ENCODE measurements at regions not wholly inside any gene's neighbourhood (a gene's known extent, or its start where the extent isn't known, plus 50 kb on each side); places are given as distances from the start of the nearest gene placed in this dataset.

DNA sequence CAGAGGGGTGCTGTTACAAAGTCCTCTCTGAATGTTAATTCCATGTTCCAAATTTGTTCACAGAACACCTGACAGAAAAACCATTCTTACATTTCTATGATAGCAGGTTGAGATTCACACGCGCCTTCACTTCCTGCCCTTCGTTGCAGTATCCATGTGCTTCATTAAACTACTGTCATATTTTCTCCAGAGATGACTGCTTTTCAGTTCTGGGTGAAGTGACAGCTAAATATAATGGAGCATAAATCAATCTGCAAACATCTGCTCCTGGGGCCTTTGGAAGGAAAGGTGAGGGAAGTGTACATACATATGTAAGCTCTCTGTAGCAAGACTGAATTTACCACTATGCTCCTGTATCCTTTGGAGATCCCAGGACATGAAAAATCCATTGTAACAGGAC lies 750.2 kb downstream of the HDGFL1 start:
- Histone ChIP-seq H3K36me3 (ENCODE audit: control insufficient read depth in 2 of 3, insufficient read depth in 3 of 3, low read length in 3 of 3) (no peaks in the 10 kb centered on the region), H3K4me1 (ENCODE audit: control insufficient read depth in 2 of 3, insufficient read depth in 2 of 3, low read depth in 1 of 3, low read length in 3 of 3) (no peaks in the 10 kb centered on the region), H3K27me3 (ENCODE audit: control insufficient read depth, insufficient read depth, low read length) (no peaks in the 10 kb centered on the region), H3K9me3 (ENCODE audit: control insufficient read depth in 2 of 3, insufficient read depth in 1 of 3, low read length in 3 of 3) (no peaks in the 10 kb centered on the region), H3K27ac (ENCODE audit: low read depth in 2 of 2, low read length in 2 of 2) (no peak overlapping the region), H3K4me3 (ENCODE audit: low read length in 3 of 3) (no peak overlapping the region), H3K9ac (ENCODE audit: low read length in 3 of 3) (no peak overlapping the region)
- TF ChIP-seq, protein P1, sequence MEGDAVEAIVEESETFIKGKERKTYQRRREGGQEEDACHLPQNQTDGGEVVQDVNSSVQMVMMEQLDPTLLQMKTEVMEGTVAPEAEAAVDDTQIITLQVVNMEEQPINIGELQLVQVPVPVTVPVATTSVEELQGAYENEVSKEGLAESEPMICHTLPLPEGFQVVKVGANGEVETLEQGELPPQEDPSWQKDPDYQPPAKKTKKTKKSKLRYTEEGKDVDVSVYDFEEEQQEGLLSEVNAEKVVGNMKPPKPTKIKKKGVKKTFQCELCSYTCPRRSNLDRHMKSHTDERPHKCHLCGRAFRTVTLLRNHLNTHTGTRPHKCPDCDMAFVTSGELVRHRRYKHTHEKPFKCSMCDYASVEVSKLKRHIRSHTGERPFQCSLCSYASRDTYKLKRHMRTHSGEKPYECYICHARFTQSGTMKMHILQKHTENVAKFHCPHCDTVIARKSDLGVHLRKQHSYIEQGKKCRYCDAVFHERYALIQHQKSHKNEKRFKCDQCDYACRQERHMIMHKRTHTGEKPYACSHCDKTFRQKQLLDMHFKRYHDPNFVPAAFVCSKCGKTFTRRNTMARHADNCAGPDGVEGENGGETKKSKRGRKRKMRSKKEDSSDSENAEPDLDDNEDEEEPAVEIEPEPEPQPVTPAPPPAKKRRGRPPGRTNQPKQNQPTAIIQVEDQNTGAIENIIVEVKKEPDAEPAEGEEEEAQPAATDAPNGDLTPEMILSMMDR (IDR thresholded peaks at IDR 0.05; ENCODE audit: borderline replicate concordance, extremely low read depth, insufficient read depth), result no peak
- intact Hi-C loops (cut with DNase I), result no loop called here
- DNase-seq (no peak), FAIRE-seq (no peak)

DNA sequence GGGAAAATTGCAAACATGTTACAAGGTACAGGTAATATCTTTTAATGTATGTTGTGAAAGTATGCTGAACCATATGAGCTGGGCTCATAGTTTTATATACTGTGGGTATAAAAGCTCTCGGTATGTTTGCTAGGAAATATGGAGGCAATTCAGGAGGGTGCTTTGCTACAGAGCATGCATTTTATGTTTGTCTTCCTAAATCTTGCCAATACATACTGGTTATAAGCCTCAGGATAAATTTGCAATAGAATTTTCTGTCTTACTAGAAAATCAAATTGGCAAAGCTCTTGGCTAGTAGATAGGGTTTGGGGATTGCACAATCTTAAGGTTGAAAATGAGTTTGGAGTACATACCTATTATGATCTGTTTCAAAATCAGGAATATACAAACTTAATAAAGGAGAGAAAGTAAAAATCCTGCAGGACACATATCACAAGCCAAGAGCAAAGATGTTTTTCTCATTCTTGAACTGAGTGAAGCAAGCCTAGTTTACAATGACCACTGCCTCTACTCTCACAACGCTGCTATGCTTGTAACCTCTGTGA lies 751.2 kb downstream of the HDGFL1 start:
- FAIRE-seq (no peak), DNase-seq (no peak)
- H3K9ac ChIP-seq (ENCODE audit: low read length in 3 of 3), result no peak overlapping the region
- H3K27me3 ChIP-seq (ENCODE audit: control insufficient read depth, insufficient read depth, low read length), result no peaks in the 10 kb centered on the region
- no peaks in the 10 kb centered on the region for H3K9me3 ChIP-seq (ENCODE audit: control insufficient read depth in 2 of 3, insufficient read depth in 1 of 3, low read length in 3 of 3)
- H3K4me1 ChIP-seq (ENCODE audit: control insufficient read depth in 2 of 3, insufficient read depth in 2 of 3, low read depth in 1 of 3, low read length in 3 of 3), result no peaks in the 10 kb centered on the region
- no peak overlapping the region for H3K27ac ChIP-seq (ENCODE audit: low read depth in 2 of 2, low read length in 2 of 2)
- intact Hi-C loops (cut with DNase I), result no loop called here
- TF ChIP-seq, protein P1 (IDR thresholded peaks at IDR 0.05; ENCODE audit: borderline replicate concordance, extremely low read depth, insufficient read depth), result no peak
- no peak overlapping the region for H3K4me3 ChIP-seq (ENCODE audit: low read length in 3 of 3)
- H3K36me3 ChIP-seq (ENCODE audit: control insufficient read depth in 2 of 3, insufficient read depth in 3 of 3, low read length in 3 of 3), result no peaks in the 10 kb centered on the region

DNA sequence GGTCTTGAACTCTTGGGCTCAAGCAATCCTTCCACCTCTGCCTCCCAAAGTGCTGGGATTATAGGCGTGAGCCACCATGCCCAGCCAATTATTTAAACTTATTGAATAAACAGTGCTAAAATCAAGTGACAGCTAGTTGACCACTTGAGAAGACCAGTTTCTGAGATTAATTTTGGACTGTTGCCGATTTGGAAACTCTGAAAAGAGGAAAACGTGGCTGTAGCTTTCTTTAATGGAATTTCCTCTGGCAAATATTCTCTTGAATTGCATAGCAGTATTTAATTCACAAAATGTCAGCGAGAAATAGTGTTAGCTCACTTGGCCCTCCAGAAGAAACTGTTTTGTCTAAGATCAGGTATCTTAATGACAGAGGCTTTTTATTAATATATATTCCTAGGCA lies 754.5 kb downstream of the HDGFL1 start:
- FAIRE-seq, result no peak
- no peaks in the 10 kb centered on the region for H3K36me3 ChIP-seq (ENCODE audit: control insufficient read depth in 2 of 3, insufficient read depth in 3 of 3, low read length in 3 of 3)
- H3K9ac ChIP-seq (ENCODE audit: low read length in 3 of 3), result no peak overlapping the region
- DNase-seq, result no peak
- no peaks in the 10 kb centered on the region for H3K9me3 ChIP-seq (ENCODE audit: control insufficient read depth in 2 of 3, insufficient read depth in 1 of 3, low read length in 3 of 3)
- no peaks in the 10 kb centered on the region for H3K27me3 ChIP-seq (ENCODE audit: control insufficient read depth, insufficient read depth, low read length)
- TF ChIP-seq, protein P1 (IDR thresholded peaks at IDR 0.05; ENCODE audit: borderline replicate concordance, extremely low read depth, insufficient read depth), result no peak
- intact Hi-C loops (cut with DNase I), result no loop called here
- no peaks in the 10 kb centered on the region for H3K4me1 ChIP-seq (ENCODE audit: control insufficient read depth in 2 of 3, insufficient read depth in 2 of 3, low read depth in 1 of 3, low read length in 3 of 3)
- H3K4me3 ChIP-seq (ENCODE audit: low read length in 3 of 3), result no peak overlapping the region
- H3K27ac ChIP-seq (ENCODE audit: low read depth in 2 of 2, low read length in 2 of 2), result no peak overlapping the region

DNA sequence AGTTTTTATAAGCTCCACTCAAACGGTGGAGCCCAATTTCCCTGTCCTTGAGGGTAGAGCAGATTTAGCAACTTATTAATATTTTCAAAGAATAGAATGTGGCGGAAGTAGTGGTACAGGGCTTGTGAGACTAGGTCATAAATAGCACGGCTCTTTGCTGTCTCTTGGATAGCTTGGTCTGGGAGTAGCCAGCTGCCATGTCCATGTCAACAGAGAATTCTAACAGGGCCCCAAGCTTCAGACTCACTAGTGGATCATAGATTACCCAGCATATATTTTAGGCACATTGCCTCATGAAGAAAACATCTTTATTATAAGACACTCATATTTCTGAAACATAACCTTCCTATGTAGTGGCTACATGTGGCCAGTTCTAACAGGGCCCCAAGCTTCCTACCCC lies 755.7 kb downstream of the HDGFL1 start:
- TF ChIP-seq, protein P1 (IDR thresholded peaks at IDR 0.05; ENCODE audit: borderline replicate concordance, extremely low read depth, insufficient read depth), result no peak
- H3K9me3 ChIP-seq (ENCODE audit: control insufficient read depth in 2 of 3, insufficient read depth in 1 of 3, low read length in 3 of 3), result no peaks in the 10 kb centered on the region
- H3K36me3 ChIP-seq (ENCODE audit: control insufficient read depth in 2 of 3, insufficient read depth in 3 of 3, low read length in 3 of 3), result no peaks in the 10 kb centered on the region
- DNase-seq, result no peak
- intact Hi-C loops (cut with DNase I), result no loop called here
- no peak overlapping the region for H3K9ac ChIP-seq (ENCODE audit: low read length in 3 of 3)
- no peak for FAIRE-seq
- no peak overlapping the region for H3K27ac ChIP-seq (ENCODE audit: low read depth in 2 of 2, low read length in 2 of 2)
- no peaks in the 10 kb centered on the region for H3K4me1 ChIP-seq (ENCODE audit: control insufficient read depth in 2 of 3, insufficient read depth in 2 of 3, low read depth in 1 of 3, low read length in 3 of 3)
- H3K27me3 ChIP-seq (ENCODE audit: control insufficient read depth, insufficient read depth, low read length), result no peaks in the 10 kb centered on the region
- no peak overlapping the region for H3K4me3 ChIP-seq (ENCODE audit: low read length in 3 of 3)
